Tibial artery (tissue), 4 donors: ENCODE measurements at regions not wholly inside any gene's neighbourhood (a gene's known extent, or its start where the extent isn't known, plus 50 kb on each side); places are given as distances from the start of the nearest gene placed in this dataset.

Source experiments
- DNase-seq, 2 donors: peaks; one replicate each; pipeline ENCODE4 v3.0.0-alpha.2; 2019
- H3K27ac ChIP-seq, 2 donors: fragments of 200-600 bp; sonication (generic) in 1 of 2; 1 replicate in 1 of 2; 2 replicates in 1 of 2; pipeline ENCODE4 v1.5.1; 2018 to 2019; ENCODE audit warnings: mild to moderate bottlenecking in 1 of 2
- H3K27me3 ChIP-seq, 2 donors: fragments of 200-600 bp; sonication (generic) in 1 of 2; one replicate each; pipeline versions ENCODE4 v1.5.1 to v1.6.0; 2016 to 2019
- H3K36me3 ChIP-seq, 3 donors: fragments of 200-600 bp; sonication (generic) in 2 of 3; one replicate each; pipeline ENCODE4 v1.5.1; 2016 to 2019; ENCODE audit warnings: mild to moderate bottlenecking in 2 of 3
- H3K4me1 ChIP-seq, 4 donors: fragments of 200-600 bp; sonication (generic) in 2 of 4; 1 replicate in 3 of 4; 2 replicates in 1 of 4; pipeline ENCODE4 v1.5.1; 2016 to 2019
- H3K4me3 ChIP-seq, 2 donors: fragments of 200-600 bp; sonication (generic) in 1 of 2; 1 replicate in 1 of 2; 2 replicates in 1 of 2; pipeline ENCODE4 v1.5.1; 2018 to 2019; ENCODE audit warnings: mild to moderate bottlenecking in 2 of 2
- H3K9me3 ChIP-seq, 3 donors: fragments of 200-600 bp; sonication (generic) in 1 of 3; one replicate each; pipeline ENCODE4 v1.5.1; 2016 to 2019
- intact Hi-C: fragments of 100-400 bp; cut with DNase I; formaldehyde crosslinking; loops from one replicate; pipeline ENCODE4 v1.15.0; 2023; ENCODE audit warnings: low total_unique reads
- TF ChIP-seq, protein P1 (sequence below), 2 experiments: fragments of 200-600 bp in 1 of 2; fragments of 450-650 bp in 1 of 2; IDR thresholded peaks; one replicate each; pipeline ENCODE4 v1.5.1; 2017 to 2019; ENCODE audit warnings: antibody characterized with exemption in 2 of 2, mild to moderate bottlenecking in 1 of 2, moderate library complexity in 1 of 2

GRCh38 chr12:46507766-46508165, 135.2 kb upstream of the SLC38A2 start:
- no peaks in the 10 kb centered on the region for H3K36me3 ChIP-seq
- intact Hi-C loops, result no loop called here
- DNase-seq, result no peak
- H3K27ac ChIP-seq, result no peak overlapping the region
- TF ChIP-seq, protein P1, sequence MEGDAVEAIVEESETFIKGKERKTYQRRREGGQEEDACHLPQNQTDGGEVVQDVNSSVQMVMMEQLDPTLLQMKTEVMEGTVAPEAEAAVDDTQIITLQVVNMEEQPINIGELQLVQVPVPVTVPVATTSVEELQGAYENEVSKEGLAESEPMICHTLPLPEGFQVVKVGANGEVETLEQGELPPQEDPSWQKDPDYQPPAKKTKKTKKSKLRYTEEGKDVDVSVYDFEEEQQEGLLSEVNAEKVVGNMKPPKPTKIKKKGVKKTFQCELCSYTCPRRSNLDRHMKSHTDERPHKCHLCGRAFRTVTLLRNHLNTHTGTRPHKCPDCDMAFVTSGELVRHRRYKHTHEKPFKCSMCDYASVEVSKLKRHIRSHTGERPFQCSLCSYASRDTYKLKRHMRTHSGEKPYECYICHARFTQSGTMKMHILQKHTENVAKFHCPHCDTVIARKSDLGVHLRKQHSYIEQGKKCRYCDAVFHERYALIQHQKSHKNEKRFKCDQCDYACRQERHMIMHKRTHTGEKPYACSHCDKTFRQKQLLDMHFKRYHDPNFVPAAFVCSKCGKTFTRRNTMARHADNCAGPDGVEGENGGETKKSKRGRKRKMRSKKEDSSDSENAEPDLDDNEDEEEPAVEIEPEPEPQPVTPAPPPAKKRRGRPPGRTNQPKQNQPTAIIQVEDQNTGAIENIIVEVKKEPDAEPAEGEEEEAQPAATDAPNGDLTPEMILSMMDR (IDR thresholded peaks at IDR 0.05), result no peak
- H3K4me1 ChIP-seq, result no peaks in the 10 kb centered on the region
- H3K4me3 ChIP-seq, result no peak overlapping the region
- H3K27me3 ChIP-seq, result no peaks in the 10 kb centered on the region
- peaks cover 0 to 5% (median 0%) of the 10 kb centered on the region in 3 donors for H3K9me3 ChIP-seq

DNA sequence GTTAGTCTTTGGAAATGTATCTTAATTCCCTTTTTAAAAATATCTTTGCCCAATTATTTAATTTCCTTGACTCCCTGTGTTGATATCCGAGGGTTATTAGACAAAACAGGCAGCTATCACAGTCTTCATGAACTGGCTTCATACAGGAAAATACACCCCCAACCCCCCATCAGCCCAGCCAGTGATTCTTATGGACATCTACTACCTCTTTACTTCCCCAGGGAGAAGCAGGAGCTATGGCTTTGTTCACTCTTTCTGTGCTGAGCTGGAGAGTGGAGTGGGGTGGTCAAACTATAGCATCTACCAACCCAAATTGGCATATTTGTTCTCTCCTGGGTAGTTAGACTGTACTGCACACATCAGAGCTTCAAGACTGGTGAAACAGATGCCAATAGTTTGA, 134.4 kb upstream of the SLC38A2 start:
- TF ChIP-seq, protein P1 (IDR thresholded peaks at IDR 0.05), result no peak
- Histone ChIP-seq H3K27me3 (no peaks in the 10 kb centered on the region), H3K4me3 (no peak overlapping the region), H3K4me1 (no peaks in the 10 kb centered on the region), H3K27ac (no peak overlapping the region), H3K36me3 (no peaks in the 10 kb centered on the region), H3K9me3 (peaks cover 0 to 5% (median 0%) of the 10 kb centered on the region in 3 donors)
- no peak for DNase-seq
- intact Hi-C loops, result no loop called here

DNA sequence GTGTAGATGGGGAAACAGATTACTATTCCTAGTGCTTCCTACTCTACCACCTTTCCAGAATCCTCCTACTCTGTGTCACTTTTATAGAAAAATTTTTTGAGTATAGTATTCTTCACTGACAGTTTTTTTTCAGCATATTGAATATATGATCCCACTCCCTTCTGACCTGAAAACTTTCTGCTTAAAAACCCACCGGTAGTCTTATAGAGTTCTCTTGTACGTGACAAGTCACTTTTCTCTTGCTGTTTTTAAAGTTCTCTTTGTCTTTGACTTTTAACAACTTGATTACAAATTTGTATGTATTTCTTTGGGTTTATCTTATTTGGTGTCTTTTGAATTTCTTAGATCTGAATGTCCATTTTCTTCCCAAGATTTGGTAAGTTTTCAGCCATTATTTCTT, 133.6 kb upstream of the SLC38A2 start:
- Histone ChIP-seq H3K36me3 (no peaks in the 10 kb centered on the region), H3K4me3 (no peak overlapping the region), H3K9me3 (peaks cover 0 to 9% (median 0%) of the 10 kb centered on the region in 3 donors), H3K27me3 (no peaks in the 10 kb centered on the region), H3K4me1 (no peaks in the 10 kb centered on the region), H3K27ac (no peak overlapping the region)
- TF ChIP-seq, protein P1 (IDR thresholded peaks at IDR 0.05), result no peak
- DNase-seq, result no peak
- intact Hi-C loops, result no loop called here

GRCh38 chr12:46504494-46504893, 131.9 kb upstream of the SLC38A2 start:
- DNase-seq, result no peak
- no peak overlapping the region for H3K4me3 ChIP-seq
- TF ChIP-seq, protein P1 (IDR thresholded peaks at IDR 0.05), result no peak
- no peak overlapping the region for H3K27ac ChIP-seq
- intact Hi-C loops, result no loop called here
- H3K27me3 ChIP-seq, result no peaks in the 10 kb centered on the region
- H3K9me3 ChIP-seq, result peaks cover 0 to 19% (median 0%) of the 10 kb centered on the region in 3 donors
- no peaks in the 10 kb centered on the region for H3K36me3 ChIP-seq
- peaks cover 0 to 2% (median 0%) of the 10 kb centered on the region in 4 donors for H3K4me1 ChIP-seq

DNA sequence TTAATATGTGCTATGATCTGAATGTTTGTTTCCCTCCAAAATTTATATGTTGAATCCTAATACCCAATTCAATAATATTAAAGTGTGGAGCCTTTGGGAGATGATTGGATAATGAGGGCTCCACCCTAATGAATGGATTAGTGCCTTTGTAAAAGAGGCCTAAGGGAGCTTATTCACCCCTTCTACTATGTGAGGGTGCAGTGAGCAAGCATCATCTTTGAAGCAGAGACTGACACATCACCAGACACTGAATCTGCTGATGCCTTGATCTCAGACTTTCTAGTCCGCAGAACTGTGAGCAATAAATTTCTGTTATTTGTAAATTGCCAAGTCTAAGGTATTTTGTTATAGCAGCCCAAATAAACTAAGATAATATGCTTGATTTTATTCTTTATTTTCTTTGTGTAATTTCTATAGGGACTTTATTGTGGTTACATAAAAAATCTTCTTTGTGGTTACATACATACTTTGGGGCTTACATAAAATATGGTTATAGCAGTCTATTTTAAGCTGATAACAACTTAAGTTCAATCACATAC, 131.1 kb upstream of the SLC38A2 start:
- no peak for DNase-seq
- Histone ChIP-seq H3K27me3 (no peaks in the 10 kb centered on the region), H3K9me3 (peaks cover 0 to 19% (median 0%) of the 10 kb centered on the region in 3 donors), H3K27ac (no peak overlapping the region), H3K4me3 (no peak overlapping the region), H3K4me1 (peaks cover 0 to 7% (median 0%) of the 10 kb centered on the region in 4 donors), H3K36me3 (no peaks in the 10 kb centered on the region)
- intact Hi-C loops, result no loop called here
- TF ChIP-seq, protein P1 (IDR thresholded peaks at IDR 0.05), result no peak

DNA sequence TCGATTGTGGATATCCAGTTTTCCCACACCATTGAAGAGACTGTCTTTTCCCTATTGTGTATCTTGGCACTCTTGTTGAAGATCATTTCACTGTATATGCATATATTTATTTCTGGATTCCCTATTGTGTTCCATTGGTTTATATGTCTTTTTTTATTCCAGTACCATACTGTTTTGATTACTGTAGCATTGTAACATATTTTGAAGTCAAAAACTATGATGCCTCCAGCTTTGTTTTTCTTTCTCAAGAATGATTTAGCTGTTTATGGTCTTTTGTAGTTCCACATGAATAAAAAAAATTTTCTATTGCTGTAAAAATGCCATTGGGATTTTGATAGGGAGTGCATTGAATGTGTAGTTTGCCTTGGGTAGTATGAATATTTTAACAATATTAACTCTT, 128.1 kb upstream of the SLC38A2 start:
- Histone ChIP-seq H3K27ac (no peak overlapping the region), H3K4me1 (peaks cover 0 to 7% (median 0%) of the 10 kb centered on the region in 4 donors), H3K4me3 (no peak overlapping the region), H3K27me3 (no peaks in the 10 kb centered on the region), H3K9me3 (peaks cover 0 to 19% (median 0%) of the 10 kb centered on the region in 3 donors), H3K36me3 (no peaks in the 10 kb centered on the region)
- TF ChIP-seq, protein P1 (IDR thresholded peaks at IDR 0.05), result no peak
- DNase-seq, result no peak
- intact Hi-C loops, result no loop called here
